C1 segment of cervical spinal cord (tissue), 14 donors: ENCODE measurements at regions not wholly inside any gene's neighbourhood (a gene's known extent, or its start where the extent isn't known, plus 50 kb on each side); places are given as distances from the start of the nearest gene placed in this dataset.

Source experiments
- DNase-seq, 14 donors: peaks; one replicate each; lab custom pipeline; 2025; lab: John Stamatoyannopoulos, UW

GRCh38 chr11:115745610-115746512, 241.6 kb upstream of the CADM1 start:
- DNase-seq, result no peak

GRCh38 chr11:115745066-115745465, 240.9 kb upstream of the CADM1 start:
- DNase-seq, result no peak

GRCh38 chr11:115743719-115744118, 239.5 kb upstream of the CADM1 start:
- no peak for DNase-seq

GRCh38 chr11:115741376-115742107, 237.3 kb upstream of the CADM1 start:
- peak in 1 of 14 donors; percentile 36 for DNase-seq

- DNase-seq, result no peak
Observed at GRCh38 chr11:115740324-115740723, 236.1 kb upstream of the CADM1 start.

GRCh38 chr11:115739878-115740277, 235.7 kb upstream of the CADM1 start:
- DNase-seq, result no peak

GRCh38 chr11:115739146-115739545, 234.9 kb upstream of the CADM1 start:
- DNase-seq, result no peak

- no peak for DNase-seq
Observed at GRCh38 chr11:115737875-115738274, 233.7 kb upstream of the CADM1 start.

GRCh38 chr11:115736146-115736545, 231.9 kb upstream of the CADM1 start:
- DNase-seq, result no peak

- no peak for DNase-seq
Observed at GRCh38 chr11:115724666-115725065, 220.5 kb upstream of the CADM1 start.

GRCh38 chr11:115722711-115723110, 218.5 kb upstream of the CADM1 start:
- DNase-seq, result no peak

GRCh38 chr11:115721296-115721995, 217.2 kb upstream of the CADM1 start:
- peak in 4 of 14 donors; percentile 26 to 98 (median 62) for DNase-seq

- DNase-seq, result peak in 1 of 14 donors; percentile 96
Observed at GRCh38 chr11:115720602-115721245, 216.5 kb upstream of the CADM1 start.

GRCh38 chr11:115718945-115719344, 214.7 kb upstream of the CADM1 start:
- DNase-seq, result no peak

- DNase-seq, result no peak
Observed at GRCh38 chr11:115718106-115718505, 213.9 kb upstream of the CADM1 start.

- peak in 2 of 14 donors; percentile 7 to 36 for DNase-seq
Observed at GRCh38 chr11:115716601-115717529, 212.7 kb upstream of the CADM1 start.

GRCh38 chr11:115716080-115716479, 211.9 kb upstream of the CADM1 start:
- no peak for DNase-seq

- no peak for DNase-seq
Observed at GRCh38 chr11:115715251-115715770, 211.1 kb upstream of the CADM1 start.

- no peak for DNase-seq
Observed at GRCh38 chr11:115712296-115712695, 208.1 kb upstream of the CADM1 start.

GRCh38 chr11:115710980-115711379, 206.8 kb upstream of the CADM1 start:
- no peak for DNase-seq
